GM18867 (cell line): ENCODE measurements at regions not wholly inside any gene's neighbourhood (a gene's known extent, or its start where the extent isn't known, plus 50 kb on each side); places are given as distances from the start of the nearest gene placed in this dataset.
"Not testable (repeated sequence)": the region's sequence is repeated elsewhere in the genome, so short reads cannot be mapped to it uniquely, and the experiment has no call there.

Source experiments
- ATAC-seq: cut with Tn5 transposase; IDR thresholded peaks from one replicate; pipeline ENCODE4 v1.9.1; 2021; ENCODE audit warnings: mild to moderate bottlenecking, moderate library complexity; ENCODE audit not compliant: unreplicated experiment

- ATAC-seq = no peak
Measured at GRCh38 chr1:185478877-185479276, 161.8 kb upstream of the IVNS1ABP start.

- no peak for ATAC-seq
Measured at GRCh38 chr1:185477638-185478580, 160.9 kb upstream of the IVNS1ABP start.

DNA sequence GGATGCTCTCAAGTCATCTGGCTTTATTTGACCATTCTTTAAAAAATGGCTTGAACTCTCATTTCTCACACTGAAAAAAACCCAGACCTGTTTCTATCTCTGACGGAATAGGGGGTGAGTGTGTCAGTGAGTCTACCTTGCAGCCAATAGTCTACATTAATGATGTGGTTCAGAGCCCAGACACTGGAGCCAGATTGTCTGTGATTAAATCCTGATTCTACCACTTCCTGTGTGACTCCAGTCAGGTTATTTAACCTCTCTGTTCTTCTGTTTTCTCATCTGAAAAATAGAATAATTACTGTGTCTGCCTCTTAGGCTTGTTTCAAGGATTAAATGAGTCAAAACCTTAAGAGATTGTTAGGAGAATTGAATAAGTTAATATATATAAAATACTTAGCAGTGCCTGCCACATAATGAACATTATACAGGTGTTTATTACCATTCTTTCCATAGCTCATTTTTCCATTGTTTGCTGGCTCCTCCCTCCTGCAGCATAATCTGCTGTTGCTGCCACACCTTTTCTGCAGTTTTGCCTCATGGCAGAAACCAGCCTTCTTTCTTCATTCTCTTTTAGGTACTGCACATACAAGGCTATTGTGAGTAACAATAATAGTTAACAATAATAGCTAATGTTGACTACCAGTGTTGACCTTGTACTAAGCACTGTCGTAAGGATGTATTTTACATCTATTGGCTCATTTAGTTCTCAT, 157.6 kb upstream of the IVNS1ABP start:
- ATAC-seq = no peak

GRCh38 chr1:185473186-185473585, 156.1 kb upstream of the IVNS1ABP start:
- no peak for ATAC-seq

DNA sequence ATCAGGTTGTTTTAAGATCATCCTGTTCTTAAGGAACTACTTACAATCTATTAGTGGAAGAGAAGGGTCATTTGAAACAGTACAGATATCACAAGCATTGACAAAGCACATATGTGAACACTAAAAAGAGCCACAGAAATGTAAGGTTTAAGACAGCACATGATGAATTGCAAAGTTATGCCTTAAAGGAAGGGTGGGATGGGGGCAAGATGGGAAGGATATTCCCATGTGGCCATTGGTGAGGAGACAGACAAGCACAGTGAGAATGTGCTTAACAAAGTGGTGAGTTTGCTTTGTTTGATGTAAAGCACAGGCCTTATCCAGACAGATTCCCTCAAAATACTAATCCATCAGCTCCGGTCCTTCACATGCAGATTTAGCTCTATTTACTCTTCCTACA, 151.6 kb upstream of the IVNS1ABP start:
- ATAC-seq = no peak

GRCh38 chr1:185467122-185467521, 150.1 kb upstream of the IVNS1ABP start:
- no peak for ATAC-seq

- ATAC-seq = no peak
Measured at GRCh38 chr1:185464777-185465176, 147.7 kb upstream of the IVNS1ABP start.

DNA sequence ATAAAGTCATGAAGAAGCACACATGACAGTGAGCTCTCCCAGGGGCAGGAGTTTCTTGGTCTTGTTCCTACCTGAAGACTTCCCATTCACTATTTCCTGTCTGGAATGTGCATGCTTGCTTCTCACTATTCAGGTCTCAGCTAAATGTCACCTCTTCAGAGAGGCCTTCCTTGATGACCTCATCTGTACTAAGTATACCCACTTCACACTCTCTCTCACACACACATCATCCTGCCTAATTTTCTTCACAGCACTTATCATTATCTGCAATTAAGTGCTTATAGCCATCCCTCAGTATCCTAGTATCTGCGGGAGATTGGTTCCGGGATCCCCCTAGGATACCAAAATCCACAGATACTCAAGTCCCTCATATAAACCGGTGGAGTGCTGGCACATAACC, 146.4 kb upstream of the IVNS1ABP start:
- ATAC-seq = no peak

GRCh38 chr1:185463011-185463410, 146.0 kb upstream of the IVNS1ABP start:
- ATAC-seq = no peak

GRCh38 chr1:185460723-185461122, 143.7 kb upstream of the IVNS1ABP start:
- ATAC-seq = not testable (repeated sequence)

DNA sequence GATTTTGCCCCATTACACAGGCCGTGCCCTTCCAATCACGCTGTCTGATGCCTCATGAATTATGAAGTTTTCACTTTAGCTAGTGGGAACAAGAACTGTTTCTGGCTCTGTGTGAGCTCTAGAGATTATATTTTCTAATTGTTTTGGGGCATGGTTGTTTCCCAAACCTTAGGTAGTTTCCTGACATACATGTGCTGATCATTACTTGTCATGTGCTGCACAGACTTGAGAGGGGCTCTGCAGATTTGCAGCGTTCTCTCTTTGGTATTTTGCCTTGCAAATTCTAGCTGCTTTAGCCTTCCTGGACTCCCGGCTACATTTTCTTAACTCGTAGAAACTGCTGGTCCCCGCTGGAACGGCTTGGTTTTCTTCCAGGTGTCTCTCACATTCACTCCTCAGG, 142.1 kb upstream of the IVNS1ABP start:
- no peak for ATAC-seq

DNA sequence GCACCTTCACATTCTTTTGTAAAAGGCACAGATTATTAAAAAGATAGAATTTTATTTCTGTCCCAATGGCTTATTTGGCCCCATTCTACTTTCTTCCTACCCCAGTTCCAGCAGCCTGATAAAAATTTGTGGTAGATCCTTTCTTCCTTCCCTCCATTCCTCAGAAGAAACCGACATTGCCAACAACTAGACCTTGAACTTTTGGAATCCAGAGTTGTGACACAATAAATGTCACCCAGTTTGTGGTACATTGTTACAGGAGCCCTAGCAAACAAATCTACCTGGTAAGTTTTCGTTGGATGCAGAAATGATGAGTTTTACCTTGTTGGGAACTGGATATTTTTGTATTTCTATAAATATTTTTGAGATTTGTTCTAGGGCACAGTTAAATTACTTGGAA, 141.6 kb upstream of the IVNS1ABP start:
- no peak for ATAC-seq

DNA sequence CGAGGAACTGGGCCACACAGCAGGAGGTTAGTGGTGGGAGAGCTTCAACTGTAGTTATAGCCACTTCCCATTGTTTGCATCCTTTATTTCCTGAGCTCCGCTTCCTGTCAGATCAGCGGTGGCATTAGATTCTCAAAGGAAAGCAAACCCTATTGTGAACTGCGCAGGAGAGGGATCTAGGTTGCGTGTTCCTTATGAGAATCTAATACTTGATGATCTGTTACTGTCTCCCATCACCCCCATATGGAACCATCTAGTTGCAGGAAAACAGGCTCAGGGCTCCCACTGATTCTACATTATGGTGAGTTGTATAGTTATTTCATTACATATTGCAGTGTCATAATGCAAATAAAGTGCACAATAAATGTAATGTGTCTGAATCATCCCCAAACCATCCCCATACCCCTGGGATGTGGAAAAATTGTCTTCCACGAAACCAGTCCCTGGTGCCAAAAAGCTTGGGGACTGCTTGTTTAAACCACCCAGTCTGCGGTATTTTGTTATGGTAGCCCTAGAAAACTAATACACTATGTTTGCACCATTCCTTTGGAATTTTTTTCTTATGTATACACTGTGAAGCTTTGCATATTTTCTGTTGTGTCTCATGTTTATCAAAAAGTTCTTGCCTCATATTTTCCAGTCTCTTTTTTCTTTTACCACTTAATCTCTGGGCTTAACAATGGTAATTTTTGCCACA, 136.6 kb upstream of the IVNS1ABP start:
- ATAC-seq = no peak

- ATAC-seq = no peak
Measured at GRCh38 chr1:185450917-185451316, 133.9 kb upstream of the IVNS1ABP start.

DNA sequence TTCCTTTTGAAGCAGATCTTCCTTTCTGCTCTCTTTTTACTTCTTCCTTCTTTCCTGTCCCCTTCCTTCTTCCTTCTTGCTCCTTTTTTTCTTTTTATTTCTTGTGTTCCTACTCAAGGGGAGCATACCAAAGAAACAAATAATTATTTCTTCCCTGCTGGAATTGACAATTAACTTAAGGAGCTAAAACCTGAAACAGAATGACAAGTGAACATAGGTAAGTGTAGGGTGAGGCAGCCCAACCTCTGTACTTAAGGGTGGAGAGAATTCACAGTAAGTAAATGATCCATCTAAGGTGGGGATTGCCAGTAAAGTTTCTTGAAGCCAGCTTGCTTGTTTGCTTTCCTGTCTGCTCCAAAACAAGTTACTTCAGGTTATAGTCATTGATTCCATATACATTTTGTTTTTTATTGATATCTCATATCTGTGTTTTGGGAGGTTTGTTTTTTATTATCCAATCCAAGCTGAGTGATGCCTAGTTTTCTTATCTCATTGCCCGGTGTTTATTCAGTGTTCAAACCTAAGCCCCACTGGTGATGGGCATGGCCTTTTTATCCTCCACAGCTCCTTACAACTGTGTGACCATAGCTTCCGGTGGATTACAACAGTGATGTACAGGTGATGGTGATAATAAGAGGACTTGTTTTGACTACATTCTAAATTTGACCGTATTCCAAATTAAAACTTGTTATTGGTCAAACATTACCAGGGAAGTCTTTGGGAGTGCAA, 133.2 kb upstream of the IVNS1ABP start:
- no peak for ATAC-seq

GRCh38 chr1:185449378-185450059, 132.5 kb upstream of the IVNS1ABP start:
- ATAC-seq = no peak

DNA sequence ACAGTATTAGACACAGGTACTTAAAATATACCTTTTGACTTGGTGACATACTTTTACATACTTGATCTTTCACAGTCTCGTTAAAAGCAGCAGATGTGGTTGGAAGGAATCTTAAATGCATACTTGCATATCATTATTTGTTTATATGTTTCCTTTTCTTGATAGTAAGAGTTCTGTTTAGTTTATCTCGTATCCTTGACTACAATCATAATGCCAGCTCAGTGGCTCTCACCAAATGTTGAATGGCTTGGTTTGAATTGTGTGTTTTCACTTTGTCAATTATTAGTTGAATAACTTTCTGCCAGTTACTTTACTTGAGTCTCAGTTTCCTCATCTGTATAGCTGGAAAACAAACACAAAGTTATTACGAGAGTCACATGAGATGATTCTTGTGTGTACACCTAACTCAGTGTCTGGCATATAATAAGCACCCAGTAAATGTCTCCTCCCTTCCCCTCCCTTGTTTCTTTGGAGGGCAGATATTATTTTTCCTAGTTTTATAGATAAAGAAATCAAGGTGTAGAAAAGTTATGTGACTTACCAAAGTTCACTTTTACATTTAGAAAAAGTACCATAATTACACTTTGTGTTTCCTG, 131.6 kb upstream of the IVNS1ABP start:
- no peak for ATAC-seq

GRCh38 chr1:185446131-185446530, 129.1 kb upstream of the IVNS1ABP start:
- no peak for ATAC-seq

DNA sequence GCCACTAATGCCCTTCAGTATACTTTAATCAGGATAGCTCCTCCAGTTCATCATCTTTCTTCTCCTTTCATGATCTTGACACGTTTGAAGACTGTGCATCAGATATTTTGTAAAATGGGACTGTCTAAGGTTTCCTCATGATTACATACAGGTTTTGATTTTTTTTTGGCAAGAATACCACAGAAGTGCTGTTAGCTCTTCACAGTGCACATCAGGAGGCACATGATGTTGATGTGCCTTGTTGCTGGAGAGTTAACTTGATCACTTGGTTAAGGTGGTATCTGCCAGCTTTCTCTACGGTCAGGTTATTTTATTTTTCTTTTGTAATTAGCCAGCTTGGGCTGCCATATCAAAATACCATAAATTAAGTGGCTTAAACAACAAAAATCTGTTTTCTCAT, 128.6 kb upstream of the IVNS1ABP start:
- ATAC-seq = no peak

- no peak for ATAC-seq
Measured at GRCh38 chr1:185444676-185445075, 127.6 kb upstream of the IVNS1ABP start.
